HUDEP-2 (cell line): ENCODE measurements at regions not wholly inside any gene's neighbourhood (a gene's known extent, or its start where the extent isn't known, plus 50 kb on each side); places are given as distances from the start of the nearest gene placed in this dataset.

ENCODE experiments used
- DNase-seq, 76 experiments: peaks; one replicate each; lab custom pipeline; 2025; ENCODE audit not compliant: unreplicated experiment in 76 of 76; lab: John Stamatoyannopoulos, UW

DNA sequence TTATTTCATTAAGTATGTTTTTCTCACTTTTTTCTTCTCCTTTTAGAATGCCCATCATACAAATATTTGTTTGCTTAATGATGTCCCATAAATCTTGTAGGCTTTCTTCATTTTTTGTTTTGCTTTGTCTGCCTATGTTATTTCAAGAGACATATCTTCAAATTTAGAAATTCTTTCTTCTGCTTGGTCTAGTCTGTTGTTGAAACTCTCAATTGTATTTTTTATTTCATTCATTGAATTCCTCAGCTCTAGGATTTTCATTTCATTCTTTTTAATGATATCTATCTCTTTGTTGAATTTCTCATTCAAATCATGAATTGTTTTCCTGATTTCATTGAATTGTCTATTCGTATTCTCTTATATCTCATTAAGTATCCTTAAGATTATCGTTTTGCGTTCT, 125.1 kb upstream of the VIPR2 start:
- no peak for DNase-seq

DNA sequence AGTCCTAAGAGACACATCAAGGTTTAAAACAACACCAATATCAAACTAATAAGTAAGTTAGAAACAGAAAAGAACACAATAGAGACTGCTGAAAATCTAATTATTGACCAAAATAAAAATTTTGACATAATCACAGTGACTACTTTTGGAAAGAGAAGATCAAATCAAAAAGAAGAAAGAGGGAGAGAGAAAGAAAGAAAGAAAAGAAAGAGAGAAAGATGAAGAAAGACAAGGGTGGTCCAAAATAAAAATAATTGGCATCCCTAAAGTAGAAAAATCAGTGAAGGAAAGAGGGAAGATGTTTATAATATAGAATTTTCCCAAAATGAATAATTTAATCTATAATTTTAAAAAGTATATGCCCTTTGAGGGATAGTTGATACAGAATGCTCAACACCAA, 118.8 kb upstream of the VIPR2 start:
- DNase-seq, result no peak

DNA sequence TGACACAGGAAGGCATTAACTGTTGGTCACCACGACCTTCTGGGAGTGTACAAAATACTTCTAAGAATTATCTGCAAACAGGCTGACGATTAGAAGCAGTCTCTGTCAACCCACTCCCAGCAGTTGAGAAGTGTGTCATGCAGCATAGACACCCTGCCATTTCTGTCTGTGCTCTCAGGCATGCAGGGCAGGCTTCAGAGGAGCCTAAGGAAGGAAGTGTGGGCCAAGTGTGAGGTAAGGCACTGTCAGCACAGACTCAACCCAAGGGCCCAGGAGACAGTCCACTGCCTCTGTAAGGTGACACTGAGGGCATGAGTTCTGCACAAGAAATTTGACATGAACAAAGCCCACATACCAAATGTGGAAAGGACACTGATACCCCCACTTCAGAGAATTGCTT, 109.0 kb upstream of the VIPR2 start:
- no peak for DNase-seq

DNA sequence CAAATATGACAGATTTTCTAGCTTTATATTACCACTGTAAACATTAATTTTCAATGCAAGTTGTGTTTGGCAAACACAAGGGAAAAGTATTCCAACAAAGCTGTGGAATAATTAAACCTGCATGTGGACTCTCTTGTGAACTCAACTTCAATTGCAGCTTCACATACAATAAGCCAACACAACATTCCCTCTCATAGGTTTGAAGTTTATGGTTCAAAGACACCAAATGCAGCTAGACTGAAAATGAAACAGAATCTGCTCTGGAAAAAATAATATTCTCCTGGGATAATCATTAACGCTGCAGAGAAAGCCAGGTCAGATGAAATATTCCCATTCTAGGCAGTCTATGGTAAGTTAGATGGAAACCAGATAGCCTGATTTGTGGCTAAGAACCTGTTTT, 105.8 kb upstream of the VIPR2 start:
- no peak for DNase-seq

DNA sequence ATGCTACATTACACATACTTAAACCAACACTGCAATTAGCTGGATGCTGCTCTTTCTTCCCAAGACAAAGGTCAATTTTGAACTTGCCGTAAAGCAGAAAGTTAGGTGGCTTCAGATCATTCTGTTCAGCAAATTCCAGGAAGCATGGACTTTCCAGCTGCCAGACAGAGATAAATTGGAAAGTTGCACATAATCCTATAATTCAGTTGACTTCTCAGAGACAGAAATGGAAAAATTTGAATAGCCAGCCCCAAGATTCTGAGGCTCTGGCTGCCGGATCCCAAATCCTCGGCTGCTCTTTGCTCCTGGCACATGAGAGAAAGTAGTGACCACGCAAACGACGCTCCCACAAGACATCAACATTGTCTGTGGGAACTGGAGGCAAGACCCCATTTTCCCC, 105.0 kb upstream of the VIPR2 start:
- DNase-seq, result no peak

DNA sequence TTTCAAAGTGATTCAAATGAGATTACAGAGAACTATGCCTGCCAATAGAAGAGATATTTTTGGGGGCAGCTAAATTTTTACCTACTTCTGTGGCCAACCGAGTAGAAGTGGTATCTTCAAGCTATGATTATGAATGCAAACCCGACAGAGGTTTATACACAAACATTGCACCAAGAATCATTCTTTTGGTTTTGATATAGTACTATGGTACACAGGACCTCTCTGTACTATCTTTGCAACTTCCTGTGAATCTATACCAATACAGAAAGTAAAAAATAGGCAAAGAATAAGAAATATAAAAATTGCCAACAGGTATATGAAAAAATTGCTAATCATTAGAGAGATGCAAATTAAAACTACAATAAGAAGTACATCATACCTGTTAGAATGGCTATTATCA, 103.2 kb upstream of the VIPR2 start:
- DNase-seq, result no peak

DNA sequence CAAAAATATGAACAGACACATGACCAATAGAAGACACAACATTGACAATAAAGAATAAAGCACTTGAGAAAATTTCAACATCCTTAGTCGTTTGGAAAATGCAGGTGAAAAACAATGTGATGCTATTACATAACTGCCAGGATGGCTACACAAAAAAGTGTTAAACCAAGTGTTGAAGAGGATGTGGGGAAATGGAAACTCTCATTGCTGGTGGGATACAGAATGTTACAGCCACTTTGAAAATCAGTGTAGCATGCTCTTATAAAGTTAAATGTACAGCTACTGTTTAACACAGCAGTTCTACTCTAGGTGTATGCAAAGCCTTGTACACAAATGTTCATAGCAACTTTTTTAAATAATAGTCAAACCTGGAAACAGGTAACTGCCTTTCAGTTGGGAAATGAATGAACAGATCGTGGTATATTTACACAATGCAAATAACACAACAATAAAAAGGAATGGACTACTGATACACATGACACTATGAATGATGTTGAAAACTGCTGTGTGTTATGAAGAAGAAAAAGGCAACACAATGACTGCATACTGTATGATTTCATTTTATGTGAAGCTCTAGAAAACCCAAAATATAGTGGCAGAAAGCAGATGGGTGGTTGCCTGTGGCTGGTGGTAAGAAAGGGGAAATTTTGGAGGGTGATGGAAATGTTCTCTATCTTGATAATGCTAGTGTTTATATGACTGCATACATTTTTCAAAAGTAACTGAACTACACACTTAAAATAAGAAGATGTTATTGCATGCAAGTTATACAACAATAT, 102.2 kb upstream of the VIPR2 start:
- no peak for DNase-seq

DNA sequence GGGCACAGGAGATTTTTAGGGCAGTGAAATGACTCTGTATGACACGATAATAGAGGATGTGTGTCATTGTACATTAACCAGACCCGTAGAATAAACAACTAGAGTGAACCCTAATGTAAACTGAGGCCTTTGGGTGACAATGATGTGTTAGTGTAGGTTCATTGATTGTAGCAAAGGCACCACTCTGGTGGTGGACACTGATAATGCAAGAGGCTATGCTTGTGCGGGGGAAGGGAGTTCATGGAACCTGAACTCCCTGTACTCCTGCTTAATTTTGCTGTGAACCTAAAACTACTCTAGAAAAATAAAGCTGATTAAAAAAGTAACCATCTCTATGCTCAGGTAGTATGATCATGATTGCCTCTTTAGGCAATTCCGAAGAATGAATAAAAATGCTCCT, 96.3 kb upstream of the VIPR2 start:
- no peak for DNase-seq

DNA sequence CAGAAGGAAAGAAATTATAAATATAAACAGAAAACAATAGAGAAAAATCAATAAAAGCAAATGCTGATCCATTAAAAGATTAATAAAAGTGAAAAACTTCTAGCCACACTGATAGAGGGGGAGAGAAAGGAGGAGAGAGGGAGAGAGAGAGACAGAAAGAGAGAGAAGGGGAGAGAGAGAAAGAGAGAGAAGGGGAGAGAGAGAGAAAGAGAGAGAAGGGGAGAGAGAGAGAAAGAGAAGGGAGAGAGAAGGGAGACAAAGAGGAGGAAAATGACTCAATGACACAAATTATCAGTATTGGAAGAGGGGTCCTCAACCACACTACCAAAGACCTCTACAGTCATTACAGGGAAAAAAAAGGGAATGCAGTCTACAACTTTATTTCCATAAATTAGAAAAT, 94.4 kb upstream of the VIPR2 start:
- no peak for DNase-seq

DNA sequence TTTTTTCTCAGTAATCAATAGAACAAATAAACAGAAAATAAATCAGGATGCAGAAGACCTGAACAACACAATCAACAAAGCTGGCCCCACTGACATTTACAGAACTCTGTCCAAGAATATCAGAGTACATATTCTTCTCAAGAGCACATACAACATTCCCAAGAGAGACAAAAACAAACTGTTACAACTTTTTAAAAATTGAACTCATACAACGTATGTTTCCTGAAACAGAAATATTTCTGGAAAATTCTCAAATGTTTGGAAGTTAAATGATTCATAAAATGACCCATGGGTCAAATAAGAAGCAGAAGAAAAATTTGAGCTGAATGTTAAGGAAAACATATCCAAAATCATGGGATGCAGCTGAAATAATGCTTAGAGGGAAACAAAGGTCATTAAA, 93.9 kb upstream of the VIPR2 start:
- DNase-seq, result no peak

DNA sequence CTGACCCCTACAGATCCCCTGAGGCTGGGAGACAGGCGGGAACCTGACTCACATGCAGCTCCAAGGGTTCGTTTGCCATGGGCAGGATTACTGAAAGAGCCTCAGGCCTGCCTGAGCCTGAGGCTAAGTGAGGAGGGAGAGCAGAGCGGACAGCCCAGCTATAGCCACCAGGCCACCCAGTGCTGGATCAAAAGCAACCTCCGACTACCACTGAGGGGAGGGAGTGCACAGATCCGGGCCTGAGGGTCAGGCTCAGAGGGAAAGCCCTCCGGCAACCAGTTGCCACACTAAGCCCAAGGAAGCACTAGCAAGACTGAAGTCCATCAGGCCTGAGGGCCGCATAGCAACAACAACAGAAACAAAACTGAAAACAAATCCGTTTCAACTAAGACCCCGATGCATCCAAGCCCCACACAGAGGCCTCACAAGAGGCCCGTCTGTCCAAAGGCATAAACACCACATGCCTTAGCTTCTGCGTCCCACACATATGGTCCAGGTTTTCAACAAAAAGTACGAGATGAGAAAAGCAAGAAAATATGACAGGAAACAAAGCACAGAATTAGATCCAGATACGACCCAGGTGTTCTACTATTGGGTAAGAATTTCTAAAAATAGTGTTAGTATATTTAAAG, 92.5 kb upstream of the VIPR2 start:
- no peak for DNase-seq

DNA sequence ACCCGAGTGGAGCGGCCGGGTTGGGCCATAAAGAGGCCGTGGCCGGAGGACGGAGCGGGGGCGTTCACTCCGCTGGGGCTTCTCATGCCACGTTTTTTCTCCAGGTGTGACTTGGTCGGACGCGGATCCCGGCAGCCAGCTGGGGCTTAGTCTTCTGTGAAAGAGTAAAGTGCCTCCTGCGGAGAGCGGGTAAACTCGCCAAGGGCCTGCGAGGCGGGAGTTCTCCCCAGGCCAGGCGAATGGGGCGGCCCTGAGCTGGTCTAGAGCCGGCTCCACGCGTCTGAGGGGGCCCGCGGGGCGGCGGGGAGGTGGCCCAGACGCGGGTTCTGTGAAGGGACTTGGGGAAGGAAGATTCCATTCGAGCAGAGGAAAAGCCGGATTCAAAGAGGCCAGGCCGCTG, 86.3 kb upstream of the VIPR2 start:
- no peak for DNase-seq

DNA sequence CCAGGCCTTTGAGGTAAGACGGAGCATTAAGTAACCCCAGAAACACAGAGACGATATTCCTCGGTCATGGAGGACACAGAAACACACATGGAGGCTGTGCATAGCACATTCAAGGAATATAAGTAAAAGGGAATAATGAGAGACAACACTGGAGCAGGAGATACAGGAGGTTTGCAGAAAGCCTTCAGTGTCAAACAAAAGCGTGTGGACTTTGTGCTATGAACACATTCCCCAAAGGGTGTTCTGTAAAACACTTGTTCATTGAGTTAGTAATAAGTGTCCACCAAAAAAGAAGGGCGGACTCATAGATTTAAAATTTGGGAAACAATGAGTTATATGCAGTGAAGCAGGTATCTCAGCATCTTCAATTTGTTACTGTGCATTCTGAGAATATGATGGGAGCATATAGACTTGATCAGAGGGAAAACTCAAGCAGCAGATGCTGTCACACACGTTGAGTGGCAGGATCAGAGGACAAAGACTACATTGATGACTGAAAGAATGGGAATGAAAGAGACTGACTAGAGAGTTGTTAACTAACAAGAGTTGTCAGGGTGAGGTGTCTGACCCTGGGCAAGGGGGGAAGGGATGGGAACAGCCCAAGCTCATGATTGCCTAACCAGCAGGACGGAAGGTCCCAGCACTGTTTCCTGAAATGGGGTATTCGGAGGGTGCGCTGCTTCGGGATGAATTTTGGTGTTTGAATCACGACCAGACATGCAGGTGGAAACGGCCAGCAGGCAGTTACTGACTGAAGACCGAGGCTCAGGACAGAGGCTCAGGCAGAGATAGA, 85.2 kb upstream of the VIPR2 start:
- DNase-seq, result no peak

DNA sequence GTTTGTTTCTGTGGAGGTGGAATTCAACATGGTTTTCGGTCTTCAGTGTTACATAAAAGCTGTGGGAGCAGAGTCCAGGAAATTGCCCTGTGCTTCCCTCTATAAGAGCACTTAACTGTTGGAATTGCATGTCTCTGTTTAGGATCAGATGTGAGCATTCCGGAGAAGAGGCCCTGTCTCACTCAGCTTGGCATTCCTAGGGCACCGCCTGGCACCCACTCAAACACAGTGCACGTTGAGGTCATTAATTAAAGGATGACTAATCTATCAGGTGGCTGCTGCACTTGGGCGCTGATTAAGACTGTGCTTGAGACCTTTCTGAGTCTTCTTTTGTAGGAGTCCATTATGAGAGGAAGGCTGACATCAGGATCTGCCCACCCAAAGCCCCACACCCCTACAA, 82.8 kb upstream of the VIPR2 start:
- no peak for DNase-seq

DNA sequence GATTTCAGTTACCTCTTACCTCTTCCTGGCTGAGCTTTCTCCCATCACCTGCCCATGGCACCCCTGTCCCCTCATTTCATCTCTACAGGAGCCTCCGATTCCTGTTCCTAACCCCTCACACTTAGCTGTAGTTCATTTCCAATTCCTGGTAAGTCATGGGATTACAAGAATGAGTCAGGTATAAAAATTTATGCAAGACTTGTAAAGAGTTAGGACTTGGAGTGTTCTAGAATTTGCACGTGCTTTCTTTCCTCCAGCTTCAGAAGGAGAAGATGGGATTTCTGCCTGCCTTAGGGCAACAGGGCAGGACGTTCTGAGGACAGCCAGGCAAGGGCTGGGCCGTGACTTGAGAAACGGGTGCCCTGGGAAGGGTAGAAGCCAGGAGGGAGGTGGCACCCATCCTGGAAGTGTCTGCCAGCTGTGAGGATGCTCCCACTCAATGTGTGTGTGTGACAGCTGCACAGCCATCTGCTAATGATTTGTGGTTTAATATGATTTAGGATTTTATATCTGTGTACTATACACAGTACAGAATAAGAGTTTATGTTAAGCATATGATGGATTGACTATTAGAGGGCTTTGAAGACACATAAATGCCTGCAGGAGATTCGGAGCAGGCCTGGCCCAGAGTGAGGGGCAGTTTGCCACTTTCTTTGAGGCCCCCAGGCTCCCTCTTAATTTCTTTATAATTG, 81.5 kb upstream of the VIPR2 start:
- no peak for DNase-seq

DNA sequence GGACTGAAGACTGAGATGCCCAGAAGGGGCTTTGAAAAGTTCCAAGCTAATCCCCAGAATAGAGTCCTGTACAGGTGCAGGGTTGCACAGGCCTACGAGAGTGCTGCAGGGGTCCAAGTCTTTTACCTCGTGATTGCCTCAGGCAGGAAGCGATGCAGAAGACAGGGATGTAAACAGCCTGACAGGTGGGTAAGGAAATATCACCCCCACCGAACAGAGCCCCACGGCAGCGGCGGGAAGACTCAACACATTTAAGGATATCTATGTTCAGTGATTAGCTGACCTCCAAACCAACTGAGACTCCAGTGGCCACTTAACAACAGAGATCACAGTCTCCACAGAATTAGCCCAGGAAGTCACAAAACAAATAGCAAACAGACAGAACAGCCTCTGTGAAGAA, 73.9 kb upstream of the VIPR2 start:
- DNase-seq, result no peak

DNA sequence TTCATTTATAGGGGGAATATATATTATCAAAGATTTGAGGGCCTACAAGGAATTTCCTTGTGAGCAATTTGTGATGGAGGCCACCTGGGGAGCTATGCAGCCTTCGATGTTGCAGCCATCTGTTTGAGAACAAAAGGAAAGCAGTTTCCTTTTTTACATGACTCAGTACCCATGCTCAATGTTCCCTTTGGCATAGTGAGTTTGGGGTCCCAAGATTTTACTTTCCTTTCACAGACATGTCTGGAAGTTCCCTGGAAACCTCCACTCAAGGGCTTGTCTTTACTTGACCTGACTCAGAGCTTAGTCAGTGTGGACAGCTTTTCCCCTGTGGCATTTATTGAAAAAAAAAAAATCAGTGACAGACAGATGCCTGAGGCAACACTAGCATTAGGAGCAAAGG, 73.5 kb upstream of the VIPR2 start:
- no peak for DNase-seq

DNA sequence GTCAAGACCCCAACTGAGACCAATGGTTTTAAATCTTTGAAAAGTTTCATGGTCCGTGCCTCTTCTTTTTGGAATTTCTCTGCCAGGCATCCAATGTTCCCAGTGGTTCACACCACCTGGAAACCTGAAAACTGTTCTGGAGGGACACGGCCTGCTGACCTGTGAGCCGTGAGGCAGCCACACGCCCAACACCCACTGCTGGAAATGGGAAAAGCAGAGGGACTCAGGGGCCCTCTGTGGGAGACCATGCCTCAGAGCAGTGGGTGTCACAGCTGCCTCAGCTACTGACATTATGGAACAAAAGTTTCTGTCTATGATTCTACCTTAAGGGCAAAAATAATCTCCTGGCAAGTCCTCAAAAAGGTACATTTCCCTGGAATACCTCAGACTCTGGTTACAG, 70.4 kb upstream of the VIPR2 start:
- no peak for DNase-seq

DNA sequence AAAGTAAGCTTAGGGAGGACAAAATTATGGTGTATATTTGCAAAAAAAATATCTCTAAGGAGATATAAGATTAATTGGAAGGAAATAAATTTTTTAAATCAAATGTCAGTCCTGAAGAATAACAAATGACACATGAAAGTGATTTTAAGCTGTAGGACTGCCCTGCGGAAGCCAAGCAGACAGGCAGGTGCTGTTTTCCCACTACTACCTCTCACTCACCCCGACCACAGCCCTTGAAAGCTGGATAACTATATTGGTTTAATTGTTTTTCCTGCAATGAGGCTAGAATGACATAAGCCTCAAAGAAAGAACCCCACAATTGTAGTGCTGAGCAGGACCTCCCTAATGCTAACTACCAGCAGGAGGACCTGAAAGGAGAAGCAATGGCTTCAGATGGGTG, 68.6 kb upstream of the VIPR2 start:
- no peak for DNase-seq

DNA sequence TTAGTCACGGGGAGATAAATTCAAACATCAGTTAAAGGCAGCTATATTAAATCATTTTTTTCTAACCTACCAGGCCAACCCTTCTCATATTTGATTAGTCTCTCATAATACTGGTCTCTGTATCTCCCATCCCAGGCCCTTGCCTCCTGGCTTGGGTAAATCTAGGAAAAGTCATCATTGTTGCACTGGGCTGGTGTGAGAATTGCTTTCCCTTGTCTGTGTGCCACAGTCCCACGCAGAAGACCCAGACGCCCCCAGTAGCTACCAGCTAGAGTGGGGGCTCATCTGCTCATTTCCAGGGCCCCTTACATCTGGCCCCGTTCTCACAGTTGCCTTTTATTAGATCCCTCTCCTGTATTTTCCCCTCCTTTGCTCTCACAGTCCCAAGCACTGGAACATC, 67.6 kb upstream of the VIPR2 start:
- DNase-seq, result no peak

DNA sequence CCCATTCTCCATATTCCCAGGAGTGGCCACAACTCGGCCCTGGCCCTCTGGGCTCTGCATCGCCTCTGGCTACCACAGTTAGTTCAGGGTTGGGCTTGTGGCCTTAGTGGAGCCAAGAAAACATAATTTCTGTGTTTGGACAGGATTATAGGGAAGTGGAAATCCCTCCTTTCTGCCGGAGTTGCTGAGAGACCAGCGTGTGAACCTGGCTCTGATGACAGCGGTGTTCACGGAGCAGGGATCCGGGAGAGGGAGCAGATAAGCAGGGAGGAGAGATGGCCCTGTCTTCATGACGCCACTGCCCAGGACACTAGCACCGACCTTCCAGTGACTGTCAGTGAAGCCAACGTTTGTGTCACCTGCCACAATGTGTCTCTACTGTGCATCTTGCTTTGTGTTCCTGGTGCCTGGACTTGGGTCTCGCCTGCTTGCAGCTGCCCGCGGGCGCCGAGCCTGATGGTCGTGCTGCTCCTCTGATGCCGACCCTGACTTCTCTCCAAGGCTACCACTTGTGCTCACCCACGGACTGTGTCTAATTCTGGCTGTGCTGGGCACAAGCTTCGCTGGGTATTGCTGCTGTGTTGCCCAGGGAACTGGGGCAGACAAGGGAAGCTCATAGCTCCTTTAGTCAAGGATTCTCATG, 67.0 kb upstream of the VIPR2 start:
- DNase-seq, result no peak
